SW 1271 (cell line): ENCODE measurements at regions not wholly inside any gene's neighbourhood (a gene's known extent, or its start where the extent isn't known, plus 50 kb on each side); places are given as distances from the start of the nearest gene placed in this dataset.

ENCODE experiments used
- DNase-seq, 2 experiments: peaks; one replicate each; lab custom pipeline; 2025; lab: John Stamatoyannopoulos, UW

DNA sequence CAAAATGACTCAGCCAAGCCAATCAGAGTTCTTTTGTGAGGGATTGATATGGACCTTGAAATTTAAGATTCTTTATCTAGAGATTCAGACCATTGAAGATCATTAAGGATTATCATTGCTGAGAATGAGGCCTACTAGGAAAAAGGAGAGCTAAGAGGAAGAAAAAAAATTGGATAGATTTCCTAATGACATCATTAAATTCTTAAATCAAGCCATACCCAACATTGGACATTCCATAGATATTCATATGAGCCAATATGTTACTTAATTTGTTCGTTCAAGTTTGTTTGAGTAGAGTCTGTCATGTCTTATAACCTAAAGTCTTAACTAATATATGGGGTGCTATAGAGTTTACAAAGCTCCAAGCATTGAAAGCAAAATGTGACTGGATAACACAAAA is 727.9 kb upstream of the SEMA6A start:
- no peak for DNase-seq

DNA sequence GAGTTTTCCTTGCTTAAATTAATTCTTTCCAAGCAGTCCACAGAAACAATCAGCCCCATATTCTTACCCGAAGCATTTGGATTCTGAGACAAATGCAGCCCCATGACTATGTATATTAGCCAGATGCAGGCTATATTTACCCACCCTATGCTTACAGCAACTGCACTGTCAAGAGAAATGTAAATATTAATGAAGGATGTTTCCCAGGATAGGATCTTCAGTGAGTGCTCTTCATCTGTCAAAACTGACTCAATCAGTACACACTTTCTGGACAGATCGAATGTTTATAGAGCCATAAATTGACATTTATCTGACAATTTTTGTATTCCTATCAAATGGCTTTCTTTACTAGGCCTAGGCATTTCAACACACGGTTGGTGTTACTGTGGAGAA is 725.3 kb upstream of the SEMA6A start:
- DNase-seq, result no peak

DNA sequence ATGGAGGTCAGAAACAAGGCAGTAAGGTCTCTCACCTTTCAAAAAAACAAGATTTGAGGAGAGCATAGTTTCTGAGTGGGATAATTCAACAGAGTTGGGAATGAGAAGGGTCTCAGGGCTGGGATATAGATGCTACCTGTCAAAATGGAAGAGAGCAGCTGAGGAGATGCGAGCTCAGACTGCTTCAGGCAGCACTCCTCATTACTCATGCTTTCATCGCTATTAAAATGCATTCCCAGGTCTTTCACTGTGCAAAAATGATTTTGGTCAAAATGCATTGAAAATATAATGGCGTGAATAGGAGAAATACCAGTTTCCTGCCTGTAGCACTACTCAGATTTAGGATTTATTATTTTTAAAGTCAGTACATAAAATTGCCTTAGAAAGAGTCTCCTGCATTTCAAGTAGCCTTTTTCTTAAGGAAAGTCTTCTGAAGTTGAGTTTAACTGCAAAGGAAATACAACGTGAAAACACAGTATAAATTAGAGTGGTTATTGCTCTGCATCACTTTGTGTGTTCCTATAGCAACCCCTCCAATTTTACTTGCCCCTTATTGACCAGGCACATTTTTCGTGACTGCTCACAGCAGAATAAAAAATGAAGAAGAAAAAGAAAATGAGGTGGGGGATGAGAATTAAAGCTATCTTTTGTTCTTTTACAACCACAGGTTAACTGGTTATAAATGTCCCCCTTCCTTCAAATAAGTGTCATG is 724.8 kb upstream of the SEMA6A start:
- no peak for DNase-seq

DNA sequence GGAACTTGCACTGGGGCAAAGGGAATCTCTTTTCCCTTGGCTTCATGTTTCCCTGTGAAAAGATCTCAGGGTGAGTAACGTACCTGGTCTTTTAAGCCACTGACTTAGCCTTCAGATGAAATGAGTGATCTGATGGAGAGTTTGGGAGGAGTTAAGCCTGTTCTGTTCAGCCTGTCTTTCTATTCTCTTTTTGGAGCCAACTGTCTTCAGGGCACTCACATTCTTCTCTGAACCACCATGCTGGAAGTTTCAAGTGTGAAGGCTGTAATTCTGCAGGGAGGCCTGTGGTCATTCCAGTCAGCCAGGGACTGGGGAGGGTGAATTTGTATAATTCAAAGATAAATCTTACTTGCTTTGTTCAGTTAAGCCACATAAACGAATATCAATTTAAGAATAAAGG is 722.2 kb upstream of the SEMA6A start:
- no peak for DNase-seq

DNA sequence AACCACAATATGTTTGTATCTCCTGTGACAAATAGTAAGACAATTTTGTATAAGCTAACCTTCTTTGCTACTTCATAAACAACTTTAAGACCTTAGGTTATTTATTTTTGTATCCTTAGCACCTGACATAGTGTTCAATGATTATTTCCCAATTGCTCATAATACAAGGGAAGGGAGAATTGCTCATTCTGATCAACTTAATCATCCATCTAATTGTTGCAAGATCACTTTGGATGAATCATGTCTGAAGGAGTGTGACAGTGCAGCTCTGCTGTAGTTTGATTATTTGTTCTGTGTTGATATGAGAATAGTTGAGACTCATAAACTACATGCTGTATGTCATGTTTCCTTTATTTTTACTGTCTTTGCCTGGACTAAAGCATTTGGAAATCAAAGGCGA is 721.3 kb upstream of the SEMA6A start:
- DNase-seq, result no peak

DNA sequence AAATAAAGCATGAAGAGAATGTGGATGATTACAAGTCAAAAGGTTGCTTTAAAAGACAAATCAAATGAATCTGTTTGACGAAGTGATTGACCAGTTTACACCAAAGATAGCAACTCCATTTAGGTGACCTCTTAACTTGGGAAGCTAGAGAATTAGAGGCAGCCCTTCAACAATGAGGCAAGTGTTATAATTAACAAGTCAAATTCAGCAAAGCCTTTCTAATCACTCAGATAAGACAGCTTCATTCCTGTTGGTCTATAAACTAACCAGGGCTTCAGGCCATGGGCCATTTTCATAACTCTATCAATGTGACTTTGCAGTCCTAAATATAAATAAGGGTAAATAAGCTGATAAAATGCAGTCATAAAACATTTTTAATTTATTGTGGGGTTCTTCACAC is 712.2 kb upstream of the SEMA6A start:
- DNase-seq, result no peak

DNA sequence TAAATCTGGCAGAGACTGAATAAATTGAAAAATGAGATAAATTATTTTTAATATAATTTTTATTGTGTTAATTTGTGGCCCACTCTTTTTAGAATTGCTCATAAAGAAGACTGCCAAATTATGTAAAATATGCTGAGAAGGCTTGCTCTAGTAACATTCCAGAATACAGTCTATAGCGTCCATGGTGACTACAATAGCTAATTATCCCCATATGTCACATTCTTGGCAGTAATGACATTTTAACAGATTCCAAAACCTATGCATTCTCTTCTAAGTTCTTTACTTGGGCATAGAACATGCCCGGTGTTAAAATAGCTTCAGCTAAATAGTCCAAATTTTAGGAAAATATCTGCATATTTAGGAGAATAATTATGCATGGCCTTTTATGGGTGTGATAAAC is 697.0 kb upstream of the SEMA6A start:
- DNase-seq, result no peak

DNA sequence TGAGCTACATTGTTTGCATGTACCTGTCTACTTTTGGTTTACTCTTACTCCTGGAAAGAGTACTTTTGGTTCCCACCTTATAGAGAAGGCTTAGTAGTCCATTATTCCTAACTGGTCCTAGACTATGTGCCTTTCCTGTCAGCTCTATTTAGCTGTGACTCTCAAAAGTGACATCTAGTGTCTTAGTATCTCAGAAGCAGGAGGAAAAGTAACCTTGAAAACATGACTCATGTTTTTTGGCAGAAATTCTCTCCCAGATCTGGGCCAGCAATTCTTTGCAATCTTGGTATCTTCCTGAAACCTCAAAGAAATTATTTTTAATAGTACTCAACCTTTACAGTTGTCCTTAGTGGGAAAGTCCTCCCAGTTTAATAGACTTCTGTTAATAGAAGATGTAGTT is 691.7 kb upstream of the SEMA6A start:
- no peak for DNase-seq

DNA sequence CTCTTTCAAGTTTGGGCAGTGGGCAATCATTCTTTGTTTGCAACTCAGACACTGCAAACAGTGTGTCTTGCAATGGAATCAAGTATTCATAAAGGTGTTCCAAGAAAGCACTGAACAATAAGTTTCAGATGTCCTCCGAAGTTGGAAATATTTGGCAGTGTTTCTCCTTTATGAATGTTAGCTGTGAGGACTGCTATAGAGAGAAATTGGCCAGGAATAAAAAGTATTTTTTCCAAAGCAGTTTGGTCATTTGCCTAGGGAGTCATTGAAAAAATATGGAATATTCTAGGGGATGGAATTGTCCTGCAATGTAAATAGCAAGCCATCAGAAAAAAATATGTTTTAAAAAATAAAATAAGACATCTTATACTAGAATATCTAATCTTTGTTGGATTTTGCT is 688.6 kb upstream of the SEMA6A start:
- no peak for DNase-seq

DNA sequence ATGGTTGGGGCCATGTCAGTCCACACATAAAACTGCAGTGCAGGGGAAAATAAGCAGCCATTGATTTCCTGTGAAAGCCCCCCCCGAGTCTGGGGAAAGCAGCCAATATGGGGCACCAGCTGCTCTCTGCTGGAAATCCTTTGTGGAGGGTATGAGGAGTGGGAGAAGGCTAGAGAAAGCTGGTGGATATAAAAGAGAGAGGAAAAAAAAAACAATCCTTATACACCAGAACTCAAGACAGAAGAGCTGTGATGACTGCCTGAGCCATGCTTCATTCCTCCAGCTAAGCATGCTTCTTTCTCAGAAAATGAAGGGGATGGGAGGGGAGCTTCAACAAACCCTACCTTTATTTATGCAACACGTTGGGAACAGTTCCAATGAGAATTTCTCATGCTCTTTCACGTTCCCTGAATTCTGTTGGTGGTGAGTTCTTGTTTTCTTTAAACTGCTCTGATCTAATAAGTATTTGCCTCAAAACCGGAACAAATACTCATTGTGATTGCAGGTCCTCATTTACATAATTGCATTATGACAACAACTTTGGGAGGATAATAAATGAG is 688.0 kb upstream of the SEMA6A start:
- DNase-seq, result no peak

DNA sequence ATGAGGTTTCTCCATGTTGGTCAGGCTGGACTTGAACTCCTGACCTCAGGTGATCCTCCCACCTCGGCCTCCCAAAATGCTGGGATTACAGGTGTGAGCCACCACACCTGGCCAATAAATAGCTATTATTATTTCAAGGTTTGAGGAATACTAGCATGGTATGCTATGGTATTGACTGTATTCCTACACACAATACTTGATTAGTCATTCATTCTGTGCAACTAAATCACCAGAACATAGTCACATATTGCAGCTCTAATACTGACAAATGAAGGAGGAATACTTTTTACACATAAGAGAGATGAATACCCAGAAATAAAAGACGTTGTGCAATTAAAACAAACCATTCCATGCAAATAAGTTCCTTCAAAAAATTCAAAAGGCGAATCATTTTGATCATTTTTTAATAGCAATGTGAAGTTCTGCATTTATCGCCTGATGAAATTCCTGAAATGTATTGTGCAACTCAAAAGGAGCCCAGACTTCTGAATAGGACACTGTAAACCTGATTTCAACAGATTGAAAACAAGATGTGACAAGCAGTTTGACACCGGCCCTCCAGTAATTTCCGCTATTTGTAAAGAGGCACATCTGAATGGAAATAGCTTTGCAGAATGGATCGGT is 687.4 kb upstream of the SEMA6A start:
- DNase-seq, result no peak

DNA sequence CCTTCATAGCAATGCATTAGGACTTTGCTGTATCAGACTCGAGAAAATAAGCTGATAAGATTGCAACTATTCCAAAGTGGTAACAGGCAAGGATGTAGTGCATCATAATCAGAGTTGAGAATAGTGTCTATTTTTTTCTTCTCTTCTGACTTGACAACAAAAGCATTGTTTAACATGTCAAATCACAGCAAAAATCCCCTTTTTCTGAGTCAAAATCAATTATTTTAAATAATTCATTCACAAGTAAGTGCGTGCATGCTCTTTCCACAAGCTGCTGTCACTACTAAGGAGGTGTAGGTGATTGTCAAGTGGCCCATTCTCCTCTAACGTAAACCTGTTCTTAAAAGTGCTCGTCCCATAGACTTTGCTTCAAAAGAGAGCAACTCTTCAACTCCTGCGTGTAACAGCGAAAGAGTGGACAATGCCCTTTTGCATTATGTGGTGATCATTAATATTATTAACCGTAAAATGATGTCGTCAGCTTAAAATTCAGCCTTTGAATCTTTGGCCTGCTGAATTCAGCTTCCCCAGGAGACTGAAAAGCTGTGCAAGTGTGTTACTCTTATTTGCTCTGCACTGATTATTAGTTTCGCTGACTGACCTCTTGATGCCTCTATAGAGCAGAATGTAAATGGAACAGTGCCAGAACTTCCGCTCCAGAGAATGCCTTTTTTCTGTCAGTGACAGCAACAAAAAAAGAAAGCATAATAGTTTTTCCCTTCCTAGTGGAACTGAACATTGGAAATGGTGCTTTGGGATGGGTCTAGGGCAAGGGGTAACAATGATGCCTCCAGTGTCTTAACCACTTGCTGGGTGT is 680.8 kb upstream of the SEMA6A start:
- DNase-seq, result no peak

DNA sequence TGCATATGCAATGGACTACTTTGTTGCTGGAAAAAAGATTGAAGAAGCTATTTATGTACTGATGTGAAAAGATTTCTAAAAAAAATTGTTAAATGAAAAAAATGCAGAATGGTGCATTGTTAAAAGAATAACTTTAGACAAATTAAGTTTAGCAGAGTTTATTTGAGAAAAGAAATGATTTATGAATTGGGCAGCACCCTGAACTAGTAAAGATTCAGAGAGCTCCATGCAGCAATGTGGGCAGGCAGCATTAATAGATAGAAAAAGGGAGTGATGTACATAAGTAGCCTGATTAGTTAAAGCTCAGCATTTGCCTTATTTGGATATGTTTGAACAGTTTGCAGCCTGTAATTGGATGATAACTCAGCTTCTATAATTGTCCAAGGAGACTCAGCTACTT is 677.9 kb upstream of the SEMA6A start:
- DNase-seq, result no peak

DNA sequence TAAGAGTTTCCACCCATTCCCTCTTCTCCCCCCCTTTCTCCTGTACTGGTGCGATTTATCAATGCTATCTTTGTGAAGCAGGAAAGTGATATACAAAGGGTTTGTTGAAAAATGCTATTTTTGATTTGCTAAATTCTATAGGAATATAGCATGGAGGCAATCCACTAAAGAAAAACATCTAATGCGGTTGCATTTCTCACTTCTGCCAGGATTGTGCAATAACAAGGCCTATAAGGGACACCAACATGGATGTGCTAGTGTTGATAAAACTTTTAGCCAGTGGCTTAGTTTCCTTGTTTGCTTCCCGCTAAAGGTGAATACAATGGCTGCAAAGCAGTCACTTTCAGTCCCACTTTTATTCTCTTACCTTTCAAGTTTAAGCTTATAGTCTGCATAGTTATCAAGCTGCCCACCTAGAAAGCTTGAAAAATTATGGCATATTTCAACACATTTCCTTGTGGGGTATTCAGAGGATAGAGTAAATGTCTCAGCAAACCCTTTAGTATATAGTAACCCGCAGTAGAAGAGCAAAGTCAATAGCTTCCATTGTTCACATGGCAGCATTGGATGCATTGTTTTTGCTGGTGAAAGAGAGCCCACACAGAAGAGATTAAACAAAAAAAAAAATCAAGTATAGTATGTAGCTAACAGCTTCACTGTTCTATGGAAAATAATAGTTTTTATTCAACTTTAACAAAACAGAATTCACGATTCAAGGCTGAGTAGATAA is 674.6 kb upstream of the SEMA6A start:
- no peak for DNase-seq

DNA sequence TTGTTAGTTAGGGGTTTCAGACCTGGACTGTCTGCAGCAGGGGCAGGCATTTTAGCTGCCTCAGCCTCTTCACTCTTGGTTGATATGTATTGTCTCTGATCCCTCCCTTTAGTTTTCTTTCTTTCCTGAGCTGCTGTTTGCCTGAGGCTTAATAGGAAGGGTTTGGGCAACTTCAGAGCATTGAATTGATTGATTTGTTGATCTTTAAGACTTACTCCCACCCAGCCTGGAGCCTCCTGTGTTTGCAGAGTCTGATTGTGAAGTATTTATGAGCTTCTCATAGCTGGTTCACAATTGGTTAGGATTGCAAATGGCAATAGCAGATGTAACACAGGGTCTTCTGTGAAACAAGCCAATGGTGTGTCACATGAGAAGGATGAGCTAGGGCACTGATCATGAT is 671.8 kb upstream of the SEMA6A start:
- DNase-seq, result no peak

DNA sequence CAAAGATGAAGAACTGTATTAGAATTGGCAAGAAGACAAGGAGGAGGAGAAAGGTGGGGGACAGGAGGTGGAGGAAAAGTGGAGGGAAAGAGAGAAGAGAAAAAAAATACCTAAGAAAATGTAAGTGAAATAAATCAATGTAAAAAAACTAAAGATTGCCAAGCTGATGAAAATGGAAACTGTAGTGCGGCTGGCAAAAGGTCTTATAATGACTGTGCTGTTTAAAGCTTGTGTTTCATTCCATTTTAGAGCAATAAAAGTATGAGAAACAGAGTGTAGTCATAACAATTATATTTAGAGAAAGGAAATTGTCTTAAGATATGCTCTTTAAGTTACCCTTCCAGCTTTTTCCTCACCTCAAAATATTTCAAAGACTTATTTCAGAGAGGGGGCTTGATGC is 670.5 kb upstream of the SEMA6A start:
- DNase-seq, result no peak

DNA sequence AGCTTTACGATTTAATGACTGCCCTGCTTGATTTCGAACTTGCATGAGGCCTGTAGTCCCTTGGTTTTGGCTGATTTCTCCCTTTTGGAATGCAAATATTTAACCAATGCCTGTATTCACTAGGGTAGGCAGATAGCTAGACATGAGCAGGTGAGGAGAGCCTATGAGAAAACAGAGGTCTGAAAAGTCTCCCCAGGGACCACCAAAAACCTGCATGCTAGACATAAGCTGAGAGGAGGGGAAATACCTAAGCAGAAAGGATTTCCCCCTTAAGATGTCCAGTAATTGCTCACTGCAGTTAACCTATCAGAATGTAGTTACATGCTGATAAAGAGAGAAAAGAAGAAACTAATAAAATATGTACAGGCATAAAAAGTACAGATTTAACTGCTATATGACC is 667.4 kb upstream of the SEMA6A start:
- no peak for DNase-seq

DNA sequence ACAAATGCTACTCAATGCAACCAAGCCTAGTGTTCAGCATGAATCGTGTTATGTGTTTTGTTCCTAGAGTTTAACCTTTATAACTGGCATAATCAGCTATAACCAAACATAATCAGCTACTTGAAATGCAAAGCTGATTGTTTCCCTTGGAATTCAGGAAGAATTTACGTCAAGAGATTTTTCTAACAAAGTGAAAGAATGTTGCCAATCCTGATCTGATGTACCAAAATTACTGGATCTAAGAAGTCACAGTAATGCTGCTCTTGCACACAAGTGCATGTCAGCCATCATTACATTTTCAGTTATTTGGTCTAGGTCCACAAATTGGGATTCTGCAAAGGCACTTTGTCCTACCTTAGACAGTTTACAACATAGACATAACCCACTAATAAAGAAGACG is 662.3 kb upstream of the SEMA6A start:
- DNase-seq, result no peak

DNA sequence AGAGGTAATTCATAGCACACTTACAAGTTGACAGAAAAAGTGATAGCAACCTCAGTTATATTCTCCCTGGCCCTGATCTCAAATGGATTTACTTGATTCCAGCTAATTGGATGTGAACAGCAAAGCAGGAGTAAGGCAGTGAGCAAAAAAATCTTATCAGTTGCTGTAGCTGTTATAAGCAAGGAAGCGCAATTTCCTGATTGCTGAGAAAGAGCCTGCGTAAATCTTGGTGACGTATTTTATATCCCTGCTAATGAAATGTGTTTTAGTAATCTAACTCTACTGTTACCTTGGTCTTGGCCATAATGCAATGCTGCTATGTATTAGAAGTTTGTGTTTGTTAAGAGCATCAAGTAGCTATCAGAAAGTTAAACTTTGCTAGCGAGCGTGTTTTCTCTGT is 661.2 kb upstream of the SEMA6A start:
- no peak for DNase-seq

DNA sequence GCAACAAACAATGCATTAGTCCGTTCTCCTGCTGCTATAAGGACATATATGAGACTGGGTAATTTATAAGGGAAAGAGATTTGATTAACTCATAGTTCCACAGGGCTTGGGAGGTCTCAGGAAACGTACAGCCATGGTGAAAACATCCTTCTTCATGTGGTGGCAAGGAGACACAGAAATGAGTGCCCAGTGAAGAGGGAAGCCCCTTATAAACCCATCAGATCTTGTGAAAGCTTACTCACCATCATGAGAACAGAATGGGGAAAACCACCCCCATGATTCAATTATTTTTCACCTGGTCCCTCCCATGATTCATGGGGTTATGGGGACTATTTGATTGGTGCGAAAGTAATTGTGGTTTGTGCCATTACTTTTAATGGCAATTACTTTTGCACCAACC is 655.8 kb upstream of the SEMA6A start:
- no peak for DNase-seq

DNA sequence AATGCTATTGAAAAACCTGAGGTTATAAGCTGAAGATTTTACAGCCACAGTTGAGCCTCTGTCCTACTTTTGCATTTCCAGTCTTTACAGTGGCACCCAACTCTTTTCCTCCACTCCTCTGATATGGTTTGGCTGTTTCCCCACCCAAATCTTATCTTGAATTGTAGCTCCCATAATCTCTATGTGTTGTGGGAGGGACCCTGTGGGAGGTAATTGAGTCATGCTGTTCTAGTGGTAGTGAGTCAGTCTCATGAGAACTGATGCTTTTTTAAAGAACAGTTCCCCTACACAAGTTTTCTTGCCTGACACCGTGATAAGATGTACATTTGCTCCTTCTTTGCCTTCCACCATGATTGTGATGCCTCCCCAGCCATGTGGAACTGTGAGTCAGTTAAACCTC is 646.1 kb upstream of the SEMA6A start:
- DNase-seq, result no peak

DNA sequence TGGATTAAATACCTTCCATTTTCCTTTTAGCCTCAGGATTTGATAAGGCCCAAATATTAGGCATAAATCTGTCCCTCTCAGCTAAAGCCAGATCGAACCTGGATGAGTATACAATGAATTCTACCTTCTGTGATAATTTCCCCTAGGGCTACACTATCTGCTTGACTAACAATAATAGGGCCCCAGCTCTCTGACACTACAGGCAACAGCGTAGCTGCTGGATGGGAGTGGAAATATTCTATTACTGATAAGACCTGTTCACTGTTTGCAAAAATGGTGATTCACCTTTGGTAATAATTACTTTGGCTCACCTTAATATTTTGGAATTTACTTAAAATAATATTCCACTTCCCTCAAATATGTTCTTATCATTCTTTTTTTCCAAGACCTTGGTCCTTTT is 644.2 kb upstream of the SEMA6A start:
- DNase-seq, result no peak
